ENCODE measurements at regions not wholly inside any gene's neighbourhood (a gene's known extent, or its start where the extent isn't known, plus 50 kb on each side); places are given as distances from the start of the nearest gene placed in this dataset.

- TF ChIP-seq, protein P1, sequence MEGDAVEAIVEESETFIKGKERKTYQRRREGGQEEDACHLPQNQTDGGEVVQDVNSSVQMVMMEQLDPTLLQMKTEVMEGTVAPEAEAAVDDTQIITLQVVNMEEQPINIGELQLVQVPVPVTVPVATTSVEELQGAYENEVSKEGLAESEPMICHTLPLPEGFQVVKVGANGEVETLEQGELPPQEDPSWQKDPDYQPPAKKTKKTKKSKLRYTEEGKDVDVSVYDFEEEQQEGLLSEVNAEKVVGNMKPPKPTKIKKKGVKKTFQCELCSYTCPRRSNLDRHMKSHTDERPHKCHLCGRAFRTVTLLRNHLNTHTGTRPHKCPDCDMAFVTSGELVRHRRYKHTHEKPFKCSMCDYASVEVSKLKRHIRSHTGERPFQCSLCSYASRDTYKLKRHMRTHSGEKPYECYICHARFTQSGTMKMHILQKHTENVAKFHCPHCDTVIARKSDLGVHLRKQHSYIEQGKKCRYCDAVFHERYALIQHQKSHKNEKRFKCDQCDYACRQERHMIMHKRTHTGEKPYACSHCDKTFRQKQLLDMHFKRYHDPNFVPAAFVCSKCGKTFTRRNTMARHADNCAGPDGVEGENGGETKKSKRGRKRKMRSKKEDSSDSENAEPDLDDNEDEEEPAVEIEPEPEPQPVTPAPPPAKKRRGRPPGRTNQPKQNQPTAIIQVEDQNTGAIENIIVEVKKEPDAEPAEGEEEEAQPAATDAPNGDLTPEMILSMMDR (IDR thresholded peaks at IDR 0.05): no peak
- TF ChIP-seq EP300 (IDR thresholded peaks at IDR 0.05): no peak
- no peak for TF ChIP-seq POLR2A (IDR thresholded peaks at IDR 0.05)
Measured at GRCh38 chr17:63094631-63095030, 128.6 kb downstream of the TANC2 start.

All from ovary (tissue), 3 donors.